Effector memory CD4-positive, alpha-beta T cell (primary cell): ENCODE measurements at regions not wholly inside any gene's neighbourhood (a gene's known extent, or its start where the extent isn't known, plus 50 kb on each side); places are given as distances from the start of the nearest gene placed in this dataset.

ENCODE experiments used
- DNase-seq, 3 donors: peaks; one replicate each; pipeline ENCODE4 v3.0.0-alpha.2; 2020
- H3K27ac ChIP-seq: 2 replicates; pipeline ENCODE4 v1.7.0; 2013; ENCODE audit warnings: mild to moderate bottlenecking, low read length, moderate library complexity; ENCODE audit not compliant: insufficient read depth, poor library complexity, severe bottlenecking
- H3K27me3 ChIP-seq: replicated peaks from 2 replicates; pipeline ENCODE4 v1.7.0; 2013; ENCODE audit warnings: mild to moderate bottlenecking, low read length; ENCODE audit not compliant: insufficient read depth, control insufficient read depth, poor library complexity, severe bottlenecking
- H3K36me3 ChIP-seq: 2 replicates; pipeline ENCODE4 v1.7.0; 2013; ENCODE audit warnings: mild to moderate bottlenecking, low read length, moderate library complexity; ENCODE audit not compliant: control insufficient read depth, insufficient read depth
- H3K4me1 ChIP-seq: 2 replicates; pipeline ENCODE4 v1.7.0; 2013; ENCODE audit warnings: low read length, mild to moderate bottlenecking; ENCODE audit not compliant: control insufficient read depth, insufficient read depth, poor library complexity, severe bottlenecking
- H3K4me3 ChIP-seq: 2 replicates; pipeline ENCODE4 v1.7.0; 2013; ENCODE audit warnings: low read length, low read depth, mild to moderate bottlenecking; ENCODE audit not compliant: insufficient read depth, poor library complexity, severe bottlenecking
- H3K9me3 ChIP-seq: 2 replicates; pipeline ENCODE4 v1.7.0; 2013; ENCODE audit warnings: mild to moderate bottlenecking, low read length, moderate library complexity; ENCODE audit not compliant: control insufficient read depth

DNA sequence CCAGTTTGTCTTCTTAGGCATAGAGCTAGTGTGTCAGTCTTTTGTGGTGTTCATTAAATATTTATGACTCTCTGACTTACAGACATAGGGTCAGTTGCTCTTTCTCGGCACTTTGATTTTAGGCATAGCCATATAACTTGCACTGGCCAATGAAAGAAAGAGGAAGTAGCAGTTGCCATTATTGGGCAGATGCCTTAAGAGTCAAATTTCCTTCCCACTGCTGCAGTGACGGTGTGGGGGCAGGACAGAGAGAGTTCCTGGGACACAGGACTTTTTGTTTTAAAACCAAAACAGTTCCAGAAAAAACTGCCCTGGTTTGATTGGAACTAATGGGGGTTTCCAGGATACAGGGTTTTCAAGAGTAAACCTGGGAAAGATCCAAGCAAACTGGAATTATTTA lies 60.2 kb upstream of the PHF14 start:
- no peaks in the 10 kb centered on the region for H3K4me1 ChIP-seq
- H3K4me3 ChIP-seq, result no peak overlapping the region
- no peaks in the 10 kb centered on the region for H3K27me3 ChIP-seq
- DNase-seq, result no peak
- H3K36me3 ChIP-seq, result no peaks in the 10 kb centered on the region
- H3K27ac ChIP-seq, result no peak overlapping the region
- H3K9me3 ChIP-seq, result no peaks in the 10 kb centered on the region

GRCh38 chr7:10918093-10918590 lies 55.5 kb upstream of the PHF14 start:
- Histone ChIP-seq H3K4me3 (no peak overlapping the region), H3K27me3 (no peaks in the 10 kb centered on the region), H3K36me3 (no peaks in the 10 kb centered on the region), H3K4me1 (no peaks in the 10 kb centered on the region), H3K27ac (no peak overlapping the region), H3K9me3 (no peaks in the 10 kb centered on the region)
- DNase-seq, result no peak

DNA sequence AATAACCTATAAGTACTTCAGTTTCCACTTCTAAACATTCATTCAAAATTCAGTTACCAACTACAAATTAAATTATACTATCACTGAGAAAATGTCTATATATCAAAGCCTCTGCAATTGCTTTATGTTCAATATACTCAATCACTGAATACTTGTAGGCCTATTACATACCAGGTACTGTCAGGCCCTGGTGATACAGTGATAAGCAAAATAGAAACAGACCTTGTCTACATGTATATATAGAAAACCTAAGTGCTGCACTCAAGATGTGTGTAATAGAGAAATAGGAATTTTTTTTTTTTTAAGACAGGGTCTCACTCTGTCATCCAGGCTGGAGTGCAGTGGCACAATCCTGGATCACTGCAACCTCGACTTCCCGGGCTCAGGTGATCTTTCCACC lies 53.7 kb upstream of the PHF14 start:
- H3K4me1 ChIP-seq, result no peaks in the 10 kb centered on the region
- no peaks in the 10 kb centered on the region for H3K36me3 ChIP-seq
- no peak overlapping the region for H3K27ac ChIP-seq
- no peak for DNase-seq
- H3K9me3 ChIP-seq, result no peaks in the 10 kb centered on the region
- no peaks in the 10 kb centered on the region for H3K27me3 ChIP-seq
- no peak overlapping the region for H3K4me3 ChIP-seq
